ENCODE measurements at regions not wholly inside any gene's neighbourhood (a gene's known extent, or its start where the extent isn't known, plus 50 kb on each side); places are given as distances from the start of the nearest gene placed in this dataset.

GRCh38 chr19:37829526-37829925, 50.1 kb upstream of the ZNF573 start:
- Mint-ChIP-seq H3K4me3 (no peak overlapping the region), H3K4me1 (no peaks in the 10 kb centered on the region), H3K9me3 (peaks cover 52% of the 10 kb centered on the region), H3K36me3 (ENCODE audit: low read depth) (peaks cover 3% of the 10 kb centered on the region), H3K27me3 (no peaks in the 10 kb centered on the region), H3K27ac (no peak overlapping the region)
- ATAC-seq, result no peak
- no peak for DNase-seq

All from activated naive CD8-positive, alpha-beta T cell treated with anti-CD3 and anti-CD28 coated beads, Interleukin-2, amount 50 U/mL, for 24 hours (primary cell).